Tibial artery (tissue), 4 donors: ENCODE measurements at regions not wholly inside any gene's neighbourhood (a gene's known extent, or its start where the extent isn't known, plus 50 kb on each side); places are given as distances from the start of the nearest gene placed in this dataset.

Experiments
- DNase-seq, 2 donors: peaks; one replicate each; pipeline ENCODE4 v3.0.0-alpha.2; 2019
- H3K27ac ChIP-seq, 2 donors: fragments of 200-600 bp; sonication (generic) in 1 of 2; 1 replicate in 1 of 2; 2 replicates in 1 of 2; pipeline ENCODE4 v1.5.1; 2018 to 2019; ENCODE audit warnings: mild to moderate bottlenecking in 1 of 2
- H3K27me3 ChIP-seq, 2 donors: fragments of 200-600 bp; sonication (generic) in 1 of 2; one replicate each; pipeline versions ENCODE4 v1.5.1 to v1.6.0; 2016 to 2019
- H3K36me3 ChIP-seq, 3 donors: fragments of 200-600 bp; sonication (generic) in 2 of 3; one replicate each; pipeline ENCODE4 v1.5.1; 2016 to 2019; ENCODE audit warnings: mild to moderate bottlenecking in 2 of 3
- H3K4me1 ChIP-seq, 4 donors: fragments of 200-600 bp; sonication (generic) in 2 of 4; 1 replicate in 3 of 4; 2 replicates in 1 of 4; pipeline ENCODE4 v1.5.1; 2016 to 2019
- H3K4me3 ChIP-seq, 2 donors: fragments of 200-600 bp; sonication (generic) in 1 of 2; 1 replicate in 1 of 2; 2 replicates in 1 of 2; pipeline ENCODE4 v1.5.1; 2018 to 2019; ENCODE audit warnings: mild to moderate bottlenecking in 2 of 2
- H3K9me3 ChIP-seq, 3 donors: fragments of 200-600 bp; sonication (generic) in 1 of 3; one replicate each; pipeline ENCODE4 v1.5.1; 2016 to 2019
- intact Hi-C: fragments of 100-400 bp; cut with DNase I; formaldehyde crosslinking; loops from one replicate; pipeline ENCODE4 v1.15.0; 2023; ENCODE audit warnings: low total_unique reads
- TF ChIP-seq, protein P1 (sequence below), 2 experiments: fragments of 200-600 bp in 1 of 2; fragments of 450-650 bp in 1 of 2; IDR thresholded peaks; one replicate each; pipeline ENCODE4 v1.5.1; 2017 to 2019; ENCODE audit warnings: antibody characterized with exemption in 2 of 2, mild to moderate bottlenecking in 1 of 2, moderate library complexity in 1 of 2

DNA sequence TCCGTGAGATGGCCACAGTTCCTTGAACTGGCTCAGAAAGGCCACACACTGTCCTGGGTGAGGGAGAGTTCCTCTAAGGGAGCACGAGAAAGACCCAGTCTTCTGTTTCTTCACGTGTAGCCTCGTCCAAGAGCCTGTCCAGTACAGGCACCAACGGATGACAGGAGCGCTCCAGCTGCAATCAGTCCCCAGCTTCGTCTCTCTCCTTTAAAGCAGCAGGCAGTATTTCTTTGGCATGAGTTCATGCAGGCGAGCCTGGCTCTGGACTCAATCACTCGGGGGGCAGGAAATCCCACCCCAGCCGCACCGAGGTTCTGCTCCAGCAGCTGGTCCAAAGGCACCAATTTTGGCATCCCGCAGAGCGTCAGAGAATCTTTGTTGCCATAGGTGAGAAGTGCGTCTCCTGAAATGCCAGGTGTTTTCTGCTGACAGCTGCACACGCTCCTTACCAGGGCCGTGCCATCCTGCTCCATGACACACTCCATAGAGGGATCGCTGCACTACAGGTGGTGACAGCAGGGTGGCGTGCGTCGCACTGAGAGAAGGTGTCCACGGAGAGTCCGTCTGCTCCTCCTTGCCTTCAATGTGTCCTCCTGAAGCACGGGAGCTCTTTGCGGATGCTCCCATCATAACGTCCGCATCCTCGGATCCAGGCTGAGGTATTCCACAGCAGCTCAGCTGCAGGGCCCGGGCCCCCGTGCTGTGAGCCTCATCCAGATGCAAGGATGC lies 59.6 kb upstream of the AFDN start:
- Histone ChIP-seq H3K4me3 (no peak overlapping the region), H3K36me3 (no peaks in the 10 kb centered on the region), H3K27me3 (peaks cover 0 to 10% of the 10 kb centered on the region in 2 donors), H3K9me3 (no peaks in the 10 kb centered on the region), H3K27ac (no peak overlapping the region), H3K4me1 (peaks cover 0 to 3% (median 0%) of the 10 kb centered on the region in 4 donors)
- intact Hi-C loops, result no loop called here
- no peak for DNase-seq
- TF ChIP-seq, protein P1, sequence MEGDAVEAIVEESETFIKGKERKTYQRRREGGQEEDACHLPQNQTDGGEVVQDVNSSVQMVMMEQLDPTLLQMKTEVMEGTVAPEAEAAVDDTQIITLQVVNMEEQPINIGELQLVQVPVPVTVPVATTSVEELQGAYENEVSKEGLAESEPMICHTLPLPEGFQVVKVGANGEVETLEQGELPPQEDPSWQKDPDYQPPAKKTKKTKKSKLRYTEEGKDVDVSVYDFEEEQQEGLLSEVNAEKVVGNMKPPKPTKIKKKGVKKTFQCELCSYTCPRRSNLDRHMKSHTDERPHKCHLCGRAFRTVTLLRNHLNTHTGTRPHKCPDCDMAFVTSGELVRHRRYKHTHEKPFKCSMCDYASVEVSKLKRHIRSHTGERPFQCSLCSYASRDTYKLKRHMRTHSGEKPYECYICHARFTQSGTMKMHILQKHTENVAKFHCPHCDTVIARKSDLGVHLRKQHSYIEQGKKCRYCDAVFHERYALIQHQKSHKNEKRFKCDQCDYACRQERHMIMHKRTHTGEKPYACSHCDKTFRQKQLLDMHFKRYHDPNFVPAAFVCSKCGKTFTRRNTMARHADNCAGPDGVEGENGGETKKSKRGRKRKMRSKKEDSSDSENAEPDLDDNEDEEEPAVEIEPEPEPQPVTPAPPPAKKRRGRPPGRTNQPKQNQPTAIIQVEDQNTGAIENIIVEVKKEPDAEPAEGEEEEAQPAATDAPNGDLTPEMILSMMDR (IDR thresholded peaks at IDR 0.05), result no peak

DNA sequence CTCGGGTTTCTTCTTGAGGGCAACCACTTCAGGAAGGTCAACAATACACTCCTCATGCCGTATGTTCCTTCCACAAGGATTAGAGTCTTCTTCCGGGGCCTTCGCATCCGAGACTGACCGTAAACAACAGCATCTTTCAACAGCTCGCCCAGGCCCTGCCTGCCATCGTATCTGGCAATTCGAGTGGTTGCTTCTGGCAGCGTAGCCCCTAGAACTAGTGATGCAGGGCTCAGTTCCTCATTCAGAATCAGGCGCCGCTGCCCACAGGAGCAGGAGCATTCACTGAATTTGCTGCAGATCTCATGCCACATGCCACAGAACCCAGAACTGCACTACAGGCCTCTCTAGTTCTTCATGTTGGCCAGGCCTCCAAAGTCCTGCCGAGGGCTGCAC lies 59.0 kb upstream of the AFDN start:
- Histone ChIP-seq H3K27me3 (peaks cover 0 to 10% of the 10 kb centered on the region in 2 donors), H3K27ac (no peak overlapping the region), H3K36me3 (no peaks in the 10 kb centered on the region), H3K4me1 (no peaks in the 10 kb centered on the region), H3K9me3 (no peaks in the 10 kb centered on the region), H3K4me3 (no peak overlapping the region)
- TF ChIP-seq, protein P1 (IDR thresholded peaks at IDR 0.05), result no peak
- DNase-seq, result no peak
- intact Hi-C loops, result no loop called here

DNA sequence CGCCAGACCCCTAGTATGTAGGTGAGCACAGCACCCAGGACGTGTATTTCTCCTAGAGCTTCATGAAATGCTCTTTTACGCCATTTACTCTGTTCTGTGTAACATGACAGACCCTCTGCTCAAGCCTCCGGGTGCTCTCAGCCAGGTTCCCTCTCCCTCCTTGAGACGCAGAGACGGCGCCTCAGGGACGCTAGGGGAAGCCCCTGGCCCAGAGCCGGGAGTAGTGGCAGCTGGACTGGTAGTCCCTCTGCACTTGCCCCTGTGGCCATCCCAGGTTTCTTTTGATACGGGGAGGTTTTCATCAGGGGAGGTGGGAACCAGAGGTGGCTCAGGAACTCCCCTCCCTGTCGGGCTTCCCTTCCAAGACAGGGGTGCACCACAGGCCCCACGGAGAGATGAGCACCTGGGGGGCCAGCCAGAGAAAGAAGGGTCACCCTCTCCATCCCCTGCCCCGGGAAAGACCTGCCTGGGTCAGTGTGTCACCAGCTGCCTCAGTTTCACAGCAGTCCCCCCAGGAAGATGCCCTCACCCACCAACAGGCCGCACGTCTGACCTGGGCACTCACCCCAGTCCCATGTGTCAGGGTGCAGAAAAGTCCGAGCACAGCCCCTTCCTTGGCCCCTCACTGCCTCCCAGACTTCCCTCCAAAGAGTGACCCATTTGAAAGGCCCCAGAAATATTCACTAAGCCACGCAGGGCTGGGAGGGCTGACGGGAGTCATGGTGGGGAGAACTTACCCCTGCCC lies 58.1 kb upstream of the AFDN start:
- TF ChIP-seq, protein P1 (IDR thresholded peaks at IDR 0.05), result no peak
- intact Hi-C loops, result no loop called here
- H3K4me1 ChIP-seq, result no peaks in the 10 kb centered on the region
- H3K27me3 ChIP-seq, result peaks cover 0 to 10% of the 10 kb centered on the region in 2 donors
- H3K9me3 ChIP-seq, result no peaks in the 10 kb centered on the region
- H3K4me3 ChIP-seq, result no peak overlapping the region
- DNase-seq, result no peak
- H3K36me3 ChIP-seq, result no peaks in the 10 kb centered on the region
- no peak overlapping the region for H3K27ac ChIP-seq

DNA sequence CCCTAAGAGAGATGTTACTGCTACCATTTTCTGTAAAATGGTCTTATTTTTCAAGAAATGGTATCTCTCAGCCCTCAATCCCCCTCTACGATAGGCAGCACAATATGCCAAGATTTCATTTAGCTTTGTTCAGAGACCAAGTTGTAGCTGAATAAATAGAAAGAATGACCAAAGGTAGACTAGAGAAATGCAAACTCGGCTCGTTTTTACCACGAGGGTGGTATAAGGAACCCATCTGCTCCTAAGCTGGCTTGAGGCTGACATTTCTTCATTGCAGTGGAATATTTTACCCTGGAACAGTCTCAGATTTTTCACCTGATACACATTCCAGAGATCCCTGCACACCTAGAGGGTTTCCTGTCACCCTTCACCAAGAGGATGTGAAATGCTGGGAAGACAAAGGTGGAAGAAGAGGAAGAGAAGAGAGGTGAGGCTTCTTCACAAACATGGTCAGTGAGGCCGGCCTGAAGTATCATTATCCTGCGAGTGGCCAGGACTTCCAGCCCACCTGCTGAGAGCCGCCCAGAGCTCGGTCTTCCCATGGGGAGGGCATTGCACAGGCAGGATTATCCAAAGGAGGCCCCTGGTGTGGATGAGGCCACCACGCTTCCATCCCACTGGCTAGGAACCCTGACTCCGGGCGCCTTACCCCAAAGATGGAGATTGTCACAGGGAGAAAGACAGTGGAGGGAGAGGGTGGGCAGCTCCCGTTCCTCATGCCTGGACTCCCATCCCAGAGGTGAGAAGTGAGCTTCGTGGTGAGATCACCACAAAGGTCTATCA lies 57.1 kb upstream of the AFDN start:
- TF ChIP-seq, protein P1 (IDR thresholded peaks at IDR 0.05), result no peak
- no peak overlapping the region for H3K27ac ChIP-seq
- intact Hi-C loops, result no loop called here
- no peak for DNase-seq
- no peak overlapping the region for H3K4me3 ChIP-seq
- H3K4me1 ChIP-seq, result no peaks in the 10 kb centered on the region
- peaks cover 0 to 10% of the 10 kb centered on the region in 2 donors for H3K27me3 ChIP-seq
- no peaks in the 10 kb centered on the region for H3K9me3 ChIP-seq
- no peaks in the 10 kb centered on the region for H3K36me3 ChIP-seq

DNA sequence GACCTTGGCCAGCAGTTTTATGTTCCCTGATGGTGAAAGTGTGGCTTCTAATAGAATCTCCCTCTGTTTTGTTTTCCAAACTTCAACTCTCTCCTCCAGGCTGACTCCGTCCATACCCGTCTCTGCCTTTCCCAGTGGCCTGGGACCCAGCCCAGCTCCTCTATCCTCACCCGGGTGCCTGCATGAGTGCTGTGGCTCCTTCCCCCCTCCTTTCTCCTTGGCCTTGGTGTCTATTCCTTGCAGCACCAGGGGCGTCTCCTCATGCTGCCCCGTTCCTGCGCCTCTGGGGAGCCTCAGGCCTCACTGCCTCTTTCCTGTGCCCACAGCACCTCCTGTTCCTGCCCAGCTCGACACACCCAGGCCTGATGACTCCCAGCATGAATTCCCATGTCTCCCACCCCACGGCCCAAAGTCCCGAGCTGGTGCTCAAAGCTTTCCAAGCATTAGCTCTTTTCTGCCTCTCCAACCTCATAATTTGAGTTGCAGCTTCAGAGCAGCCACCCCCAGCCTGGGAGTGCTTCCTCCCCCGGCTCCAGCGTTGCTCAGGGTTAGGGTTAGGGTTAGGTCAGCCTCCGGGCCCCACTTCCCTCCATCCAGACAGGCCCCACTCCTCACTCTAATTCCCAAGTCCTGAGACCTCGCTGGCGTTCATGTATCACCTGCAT lies 56.3 kb upstream of the AFDN start:
- DNase-seq, result no peak
- intact Hi-C loops, result no loop called here
- Histone ChIP-seq H3K27me3 (peaks cover 0 to 10% of the 10 kb centered on the region in 2 donors), H3K36me3 (no peaks in the 10 kb centered on the region), H3K9me3 (no peaks in the 10 kb centered on the region), H3K27ac (no peak overlapping the region), H3K4me3 (no peak overlapping the region), H3K4me1 (no peaks in the 10 kb centered on the region)
- TF ChIP-seq, protein P1 (IDR thresholded peaks at IDR 0.05), result no peak
